HG03066 (cell line): ENCODE measurements at regions not wholly inside any gene's neighbourhood (a gene's known extent, or its start where the extent isn't known, plus 50 kb on each side); places are given as distances from the start of the nearest gene placed in this dataset.
"Not testable (repeated sequence)": the region's sequence is repeated elsewhere in the genome, so short reads cannot be mapped to it uniquely, and the experiment has no call there.

ENCODE experiments used
- ATAC-seq: cut with Tn5 transposase; IDR thresholded peaks from one replicate; pipeline ENCODE4 v1.9.1; 2021; ENCODE audit warnings: low read depth; ENCODE audit not compliant: unreplicated experiment

DNA sequence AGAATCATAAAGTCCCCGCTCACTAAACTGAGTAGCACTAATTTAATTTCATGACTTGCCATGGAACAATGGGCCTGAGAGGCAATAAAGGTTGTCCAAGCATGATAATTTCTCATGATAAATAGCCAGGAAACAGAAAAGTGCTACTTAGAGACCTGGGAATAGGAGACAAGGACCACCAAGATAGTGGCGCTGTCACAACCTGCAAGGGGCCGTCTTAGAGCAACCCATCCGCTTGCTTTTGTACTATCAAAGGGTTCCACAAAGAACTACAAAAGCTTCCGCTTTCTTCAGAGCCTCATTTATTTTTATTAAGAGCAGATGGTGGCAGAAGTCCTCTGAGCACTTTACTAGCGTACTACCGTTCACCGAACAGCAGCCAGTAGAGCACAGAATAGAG, 421.7 kb upstream of the GRM7 start:
- no peak for ATAC-seq

DNA sequence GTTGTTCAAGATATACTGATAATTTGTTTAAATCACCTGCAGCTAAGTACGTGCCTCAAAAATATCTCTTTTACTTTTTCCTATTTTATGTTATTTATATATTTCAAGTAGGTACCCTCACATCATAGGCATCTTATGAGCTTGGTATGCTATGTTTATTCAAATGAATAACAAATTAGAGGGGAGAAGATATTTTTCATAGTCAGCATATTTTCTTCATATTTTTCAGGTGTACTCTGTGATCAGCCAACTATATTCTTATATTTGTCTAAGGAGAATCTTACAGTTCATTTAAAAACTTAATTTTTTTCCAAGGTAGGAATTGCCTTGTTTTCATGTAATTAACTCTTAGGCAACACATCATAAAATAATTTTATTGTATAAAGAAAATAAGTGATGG, 421.1 kb upstream of the GRM7 start:
- no peak for ATAC-seq

DNA sequence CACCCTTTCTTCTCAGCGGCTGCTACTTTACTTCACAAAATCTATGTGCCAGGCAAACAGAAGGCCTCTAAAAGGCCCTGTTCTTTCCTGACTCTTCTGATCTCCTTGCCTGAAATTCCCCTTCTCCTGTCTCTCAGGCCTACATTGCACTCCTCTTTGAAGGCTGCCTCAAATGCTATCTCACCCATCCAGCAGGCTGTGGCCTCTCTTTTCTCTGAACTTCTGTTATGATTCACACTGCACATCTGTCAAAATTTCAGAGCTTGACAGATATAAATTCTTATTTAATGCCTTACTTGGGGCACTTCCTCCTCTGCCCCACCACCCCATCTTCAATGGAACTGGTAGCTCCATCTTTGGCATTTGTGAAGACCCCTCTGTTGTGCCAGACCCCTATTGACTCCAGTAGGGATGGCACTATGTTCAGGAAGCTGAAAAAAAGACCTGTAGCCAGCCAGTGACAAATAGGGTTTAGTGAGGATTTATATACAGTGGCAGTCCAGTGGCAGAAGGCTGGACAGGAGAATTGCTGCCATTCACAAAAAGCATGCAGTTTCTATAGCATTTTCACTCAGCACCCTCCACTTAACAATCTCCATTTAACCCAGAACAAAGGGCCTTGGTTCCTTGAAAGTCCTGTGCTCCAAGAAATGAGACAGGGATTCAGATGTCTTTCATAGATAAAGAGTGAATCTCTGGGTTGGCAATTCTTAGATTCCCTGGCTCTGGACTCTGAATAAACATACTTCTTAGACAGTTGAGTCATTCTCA, 415.8 kb upstream of the GRM7 start:
- no peak for ATAC-seq

DNA sequence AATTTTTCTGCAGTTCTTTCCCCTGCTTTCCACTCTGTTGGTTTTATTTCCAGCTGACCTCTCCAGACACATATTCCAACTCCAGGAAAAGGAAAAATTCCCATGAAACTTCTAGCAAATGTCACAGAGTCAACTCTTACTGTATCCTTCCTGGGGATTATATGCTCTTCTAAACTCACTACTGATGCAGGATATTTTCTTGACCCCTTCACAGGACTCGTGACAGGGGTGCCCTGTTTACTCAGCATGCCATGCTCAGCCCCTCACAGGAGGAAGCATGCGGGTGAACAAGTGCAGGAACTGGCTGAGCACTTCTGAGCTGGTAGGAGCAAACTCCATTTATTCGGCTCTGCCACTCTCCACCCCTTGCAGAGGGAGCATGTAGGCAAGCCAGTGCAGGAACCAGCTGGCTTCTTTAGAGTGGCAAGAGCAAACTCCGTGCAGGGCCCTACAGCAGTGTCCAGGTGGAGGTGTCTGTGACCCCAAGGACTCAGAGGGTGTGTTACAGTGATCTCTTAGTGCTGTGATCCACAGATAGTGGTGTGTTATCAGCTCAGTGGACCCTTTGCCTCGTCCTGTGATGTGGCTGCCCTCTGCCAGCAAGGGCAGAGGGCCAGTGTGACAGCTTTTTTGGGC, 413.6 kb upstream of the GRM7 start:
- no peak for ATAC-seq

DNA sequence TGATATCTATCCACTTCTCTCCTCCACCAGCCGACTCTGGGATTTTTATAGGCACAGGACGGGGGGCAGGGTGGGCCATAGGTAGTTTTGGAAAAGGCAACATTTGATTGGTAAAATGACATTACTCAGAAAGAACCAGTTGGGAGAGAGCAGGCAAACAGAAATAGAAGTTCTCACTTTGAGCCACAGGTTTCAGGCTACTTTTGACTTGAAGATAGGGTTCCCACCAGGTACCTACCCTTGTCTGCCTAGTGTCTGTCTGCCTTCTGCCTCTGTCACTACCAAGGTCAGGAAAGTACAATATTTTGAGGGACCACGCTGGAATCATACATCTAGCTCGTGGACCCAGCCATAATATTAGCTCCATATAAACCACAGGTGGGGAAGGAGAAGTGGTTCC, 412.9 kb upstream of the GRM7 start:
- no peak for ATAC-seq

DNA sequence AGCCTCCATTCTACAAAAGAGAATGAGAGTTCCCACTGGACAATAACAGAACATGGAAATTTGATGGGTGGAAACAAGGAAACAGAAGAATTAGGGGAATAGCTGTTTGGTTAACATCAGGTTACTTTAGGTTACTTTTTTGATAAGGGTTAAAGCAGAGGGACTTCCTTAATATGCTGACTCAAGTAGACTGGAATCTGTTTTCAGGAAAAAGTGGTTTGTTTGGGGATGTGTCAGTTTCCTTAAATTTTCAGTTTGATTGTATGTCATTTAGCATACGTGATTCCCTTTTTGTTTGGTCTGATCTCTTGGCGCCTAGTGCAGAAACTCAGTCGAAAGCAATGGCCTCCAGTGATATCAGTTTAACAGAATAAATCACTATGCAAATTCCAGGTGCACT, 411.8 kb upstream of the GRM7 start:
- ATAC-seq: no peak

DNA sequence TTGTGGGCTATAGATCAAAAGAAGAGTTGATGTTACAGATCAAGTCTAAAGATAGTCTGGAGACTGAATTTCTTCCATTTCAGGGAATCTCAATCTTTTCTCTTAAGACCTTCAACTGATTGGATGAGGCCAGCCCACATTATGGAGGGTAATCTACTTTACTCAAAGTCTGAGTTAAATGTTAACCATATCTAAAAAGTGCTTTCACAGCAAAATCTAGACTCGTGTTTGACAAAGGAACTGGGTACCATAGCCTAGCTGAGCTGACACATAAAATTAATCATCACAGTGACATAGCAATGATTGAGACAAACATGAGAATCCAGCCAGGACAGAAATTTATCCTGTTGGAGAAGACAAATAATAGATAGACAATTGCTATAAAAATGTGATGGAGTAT, 407.9 kb upstream of the GRM7 start:
- no peak for ATAC-seq

DNA sequence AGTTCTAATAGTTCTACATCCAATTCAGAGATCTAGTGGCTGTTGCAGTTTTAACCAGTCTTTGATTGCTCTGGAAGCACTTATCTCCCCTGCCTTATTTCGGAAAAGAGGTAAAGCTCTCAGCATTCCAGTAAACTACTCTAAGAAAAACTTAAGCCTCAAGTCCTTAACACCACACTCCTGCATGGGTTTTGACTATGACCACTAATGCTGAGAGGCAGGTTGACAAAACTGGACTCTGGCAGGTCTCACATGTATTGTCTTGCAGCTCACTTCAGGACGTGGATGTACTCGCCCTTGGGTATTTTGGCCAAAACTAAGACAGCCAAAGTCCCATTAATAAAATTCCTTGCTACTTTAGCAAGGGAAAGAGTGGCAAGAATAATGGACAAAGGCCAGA, 405.9 kb upstream of the GRM7 start:
- no peak for ATAC-seq

DNA sequence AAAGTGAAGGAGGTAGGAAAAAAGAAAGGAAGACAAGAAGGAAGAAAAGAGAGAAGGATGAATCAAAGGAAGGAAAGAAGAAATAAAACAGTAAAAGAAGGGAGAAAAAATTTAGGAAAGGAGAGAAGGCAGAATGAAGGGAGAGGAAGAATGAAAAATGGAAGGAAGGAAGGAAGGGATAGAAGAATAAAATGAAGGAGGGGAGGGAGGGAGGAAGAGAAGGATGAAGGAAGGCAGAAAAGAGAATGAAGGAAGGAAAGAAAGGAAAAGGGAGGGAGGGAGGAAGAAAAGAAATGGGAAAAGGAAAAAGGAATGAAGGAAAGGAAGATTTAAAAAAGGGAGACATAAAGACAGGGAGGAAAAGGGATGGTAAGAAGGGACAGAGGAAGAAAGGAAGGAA, 393.7 kb upstream of the GRM7 start:
- no peak for ATAC-seq

DNA sequence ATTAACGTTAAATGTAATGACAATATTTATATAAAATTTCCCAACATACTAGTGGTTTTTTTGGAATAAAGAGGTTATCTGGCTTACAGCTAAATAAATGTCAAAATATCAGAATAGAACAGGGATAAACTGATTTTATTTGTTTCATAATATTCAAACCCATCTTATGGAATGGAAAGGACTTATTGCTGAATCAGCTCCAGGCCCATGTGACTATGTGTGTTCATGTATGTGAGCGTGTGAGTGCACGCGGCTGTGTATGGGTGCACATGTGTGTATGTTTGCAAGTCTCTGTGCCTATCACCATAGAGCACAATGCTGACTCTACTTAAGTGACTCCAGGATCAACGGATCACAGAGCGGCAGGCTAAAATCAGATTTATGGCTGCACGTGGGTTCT, 392.3 kb upstream of the GRM7 start:
- no peak for ATAC-seq

DNA sequence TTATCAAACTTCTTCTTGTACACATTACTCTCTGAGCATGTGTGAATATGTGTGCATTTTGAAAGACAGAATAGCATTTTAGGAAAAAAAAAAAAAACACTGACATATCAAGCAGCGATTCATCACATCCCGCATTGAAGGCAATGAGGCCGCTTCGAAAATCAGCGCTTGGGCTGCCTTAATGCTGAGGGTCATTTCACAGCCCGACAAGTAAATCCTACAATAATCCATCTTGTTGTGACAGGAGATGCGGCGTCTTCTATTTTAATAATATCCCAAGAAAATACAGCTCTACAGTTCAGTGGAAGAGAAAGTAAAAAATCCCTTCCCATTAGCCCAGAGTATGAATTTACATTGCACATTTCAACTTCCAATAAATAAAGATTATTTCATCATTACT, 389.2 kb upstream of the GRM7 start:
- no peak for ATAC-seq

DNA sequence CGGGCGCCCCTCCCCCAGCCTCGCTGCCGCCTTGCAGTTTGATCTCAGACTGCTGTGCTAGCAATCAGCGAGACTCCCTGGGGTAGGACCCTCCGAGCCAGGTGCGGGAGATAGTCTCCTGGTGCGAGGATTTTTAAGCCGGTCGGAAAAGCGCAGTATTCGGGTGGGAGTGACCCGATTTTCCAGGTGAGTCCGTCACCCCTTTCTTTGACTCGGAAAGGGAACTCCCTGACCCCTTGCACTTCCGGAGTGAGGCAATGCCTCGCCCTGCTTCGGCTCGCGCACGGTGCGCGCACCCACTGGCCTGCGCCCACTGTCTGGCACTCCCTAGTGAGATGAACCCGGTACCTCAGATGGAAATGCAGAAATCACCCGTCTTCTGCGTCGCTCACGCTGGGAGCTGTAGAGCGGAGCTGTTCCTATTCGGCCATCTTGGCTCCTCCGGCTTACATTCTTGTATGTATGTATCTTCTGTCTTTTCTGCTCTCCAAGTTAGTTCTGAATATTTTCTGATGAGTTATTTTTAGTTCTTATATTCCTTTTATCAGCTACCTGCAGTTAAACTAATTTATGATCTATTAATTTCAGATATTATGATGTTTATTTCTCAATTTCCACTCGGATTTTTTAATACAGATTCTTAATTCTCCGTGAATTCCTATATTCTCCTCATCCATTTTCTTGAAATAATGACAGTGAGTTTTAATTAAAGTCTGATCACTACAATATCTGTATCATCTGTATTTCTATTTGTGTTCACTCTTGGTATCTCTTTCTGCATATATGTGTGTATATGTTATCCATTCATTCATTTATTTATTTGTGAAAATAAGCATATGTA, 370.2 kb upstream of the GRM7 start:
- not testable (repeated sequence) for ATAC-seq

DNA sequence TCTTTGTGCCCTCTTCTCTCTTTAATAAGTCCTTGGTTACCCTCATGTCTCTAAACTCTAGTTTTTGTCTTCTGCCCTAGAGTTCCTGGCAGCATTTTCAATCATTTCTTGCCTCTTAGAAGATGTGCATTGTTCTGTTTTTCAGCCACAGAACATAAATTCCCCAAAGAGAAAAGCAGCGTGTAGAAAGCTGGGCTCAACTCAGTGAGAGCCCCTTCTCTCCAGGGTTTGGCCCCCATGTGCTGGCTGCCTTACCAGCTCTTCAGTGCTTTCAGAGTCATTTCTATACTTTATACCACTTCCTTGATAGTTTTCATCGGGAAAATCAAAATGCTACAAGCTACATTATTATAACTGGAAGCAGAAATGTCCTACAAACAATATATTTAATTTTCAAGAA, 369.1 kb upstream of the GRM7 start:
- ATAC-seq: no peak

DNA sequence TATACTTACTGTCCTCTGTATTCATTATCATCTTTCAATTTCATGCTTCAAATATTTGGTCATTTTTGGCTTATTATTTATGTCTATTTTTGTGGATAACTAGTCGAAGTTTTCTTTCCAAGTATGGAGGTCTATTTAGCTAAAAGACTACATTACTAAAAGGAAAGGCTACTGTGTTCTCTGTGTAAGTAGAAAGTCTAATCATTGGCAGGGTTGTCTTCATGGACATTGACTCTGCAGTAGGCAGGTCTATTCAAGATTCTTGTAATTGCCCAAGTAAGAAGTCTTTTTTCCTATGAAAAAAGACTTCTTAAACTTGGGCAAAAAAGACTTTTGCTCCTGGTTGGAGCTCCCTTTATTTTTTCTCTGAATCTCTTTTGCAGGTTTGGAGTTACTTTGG, 368.6 kb upstream of the GRM7 start:
- no peak for ATAC-seq

DNA sequence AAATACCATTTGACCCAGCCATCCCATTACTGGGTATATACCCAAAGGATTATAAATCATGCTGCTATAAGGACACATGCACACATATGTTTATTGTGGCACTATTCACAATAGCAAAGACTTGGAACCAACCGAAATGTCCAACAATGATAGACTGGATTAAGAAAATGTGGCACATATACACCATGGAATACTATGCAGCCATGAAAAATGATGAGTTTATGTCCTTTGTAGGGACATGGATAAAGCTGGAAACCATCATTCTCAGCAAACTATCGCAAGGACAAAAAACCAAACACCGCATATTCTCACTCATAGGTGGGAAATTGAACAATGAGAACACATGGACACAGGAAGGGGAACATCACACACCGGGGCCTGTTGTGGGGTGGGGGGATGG, 362.0 kb upstream of the GRM7 start:
- not testable (repeated sequence) for ATAC-seq

DNA sequence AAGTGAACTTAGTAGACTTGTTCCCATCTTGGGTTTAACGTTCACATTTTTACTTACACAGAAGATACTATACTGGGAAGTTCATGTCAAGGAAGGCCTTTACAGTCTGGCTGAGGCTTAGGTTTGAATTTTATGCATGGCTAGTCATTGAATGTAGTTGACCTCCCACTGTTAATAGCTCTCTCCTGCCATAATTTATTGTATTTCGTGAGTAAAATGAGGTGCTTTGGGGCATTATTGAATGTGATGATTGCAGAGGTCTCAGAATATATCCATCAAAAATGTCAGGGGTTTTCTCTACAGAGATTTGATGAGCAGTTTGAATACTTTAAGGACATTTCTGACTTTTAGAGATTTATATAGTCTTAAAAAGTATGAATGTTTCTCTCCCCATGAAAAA, 356.6 kb upstream of the GRM7 start:
- no peak for ATAC-seq

DNA sequence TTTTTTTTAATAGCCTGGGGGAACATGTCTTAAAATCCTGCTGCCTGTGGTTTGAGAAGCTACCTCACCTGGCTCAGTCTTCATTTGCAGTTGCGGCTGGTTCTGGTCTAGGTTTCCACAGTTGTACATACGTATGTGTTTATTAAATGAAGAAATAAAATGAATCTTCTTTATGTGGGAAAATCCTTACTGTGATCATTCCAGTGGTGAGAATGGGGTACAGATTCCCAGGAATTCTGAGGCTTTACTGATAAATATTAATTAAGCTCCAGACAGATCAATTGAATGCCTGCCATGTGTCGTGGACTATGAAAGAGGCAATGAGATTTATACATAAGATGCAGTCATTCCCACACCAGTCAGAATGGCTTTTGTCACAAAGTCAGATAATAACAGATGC, 356.1 kb upstream of the GRM7 start:
- ATAC-seq: no peak

DNA sequence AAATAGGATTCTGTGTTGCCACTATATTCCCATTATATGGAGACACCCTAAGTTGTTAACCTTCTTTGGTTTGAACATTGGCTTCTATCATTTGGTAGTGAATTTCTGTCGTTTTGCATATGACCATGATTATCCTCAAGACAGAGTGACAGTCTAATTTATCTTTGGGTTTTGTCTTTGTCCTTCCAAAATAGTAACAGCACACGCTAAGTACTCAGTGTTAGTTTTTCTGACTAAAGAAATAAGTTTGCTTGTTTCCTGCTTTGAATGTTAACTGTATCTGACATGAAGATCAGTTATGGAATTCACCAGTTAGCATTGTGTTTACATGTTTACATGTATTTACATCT, 352.5 kb upstream of the GRM7 start:
- ATAC-seq: no peak

DNA sequence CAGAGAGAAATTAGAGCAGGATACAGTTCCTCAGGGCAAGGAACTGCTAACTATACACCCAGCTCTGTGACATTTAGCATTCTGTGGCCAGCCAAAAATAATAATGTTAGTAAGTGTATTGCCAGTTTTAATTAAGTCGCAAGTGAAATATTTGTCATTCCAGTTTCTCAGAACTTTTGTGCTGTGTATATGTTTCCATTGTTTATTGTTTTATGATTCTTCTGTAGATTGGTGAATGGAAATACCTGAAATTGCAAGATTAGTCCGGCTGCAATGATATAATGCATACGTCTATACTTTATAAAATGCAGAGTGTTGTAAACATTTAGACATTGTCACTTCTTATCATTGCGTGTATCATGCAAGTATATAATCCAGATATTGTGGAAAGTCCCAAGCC, 351.3 kb upstream of the GRM7 start:
- ATAC-seq: no peak

DNA sequence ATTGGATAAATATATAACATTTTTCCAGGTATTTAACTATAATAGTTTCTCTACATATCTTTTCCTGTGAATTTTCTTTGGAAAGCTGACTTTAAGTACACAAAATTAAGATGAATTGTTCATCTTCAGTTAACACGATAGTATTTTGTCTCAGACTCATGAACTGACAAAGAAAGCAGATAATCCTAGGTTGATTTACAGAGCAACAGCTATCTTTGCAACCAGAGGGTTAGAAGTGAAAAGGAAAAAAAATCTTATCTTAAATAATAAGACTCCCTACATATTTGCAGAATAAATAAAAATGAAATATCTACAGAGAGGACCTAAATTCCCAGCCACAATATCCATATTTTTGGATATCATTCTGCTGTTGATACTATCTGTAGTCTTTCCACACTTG, 350.2 kb upstream of the GRM7 start:
- ATAC-seq: no peak

DNA sequence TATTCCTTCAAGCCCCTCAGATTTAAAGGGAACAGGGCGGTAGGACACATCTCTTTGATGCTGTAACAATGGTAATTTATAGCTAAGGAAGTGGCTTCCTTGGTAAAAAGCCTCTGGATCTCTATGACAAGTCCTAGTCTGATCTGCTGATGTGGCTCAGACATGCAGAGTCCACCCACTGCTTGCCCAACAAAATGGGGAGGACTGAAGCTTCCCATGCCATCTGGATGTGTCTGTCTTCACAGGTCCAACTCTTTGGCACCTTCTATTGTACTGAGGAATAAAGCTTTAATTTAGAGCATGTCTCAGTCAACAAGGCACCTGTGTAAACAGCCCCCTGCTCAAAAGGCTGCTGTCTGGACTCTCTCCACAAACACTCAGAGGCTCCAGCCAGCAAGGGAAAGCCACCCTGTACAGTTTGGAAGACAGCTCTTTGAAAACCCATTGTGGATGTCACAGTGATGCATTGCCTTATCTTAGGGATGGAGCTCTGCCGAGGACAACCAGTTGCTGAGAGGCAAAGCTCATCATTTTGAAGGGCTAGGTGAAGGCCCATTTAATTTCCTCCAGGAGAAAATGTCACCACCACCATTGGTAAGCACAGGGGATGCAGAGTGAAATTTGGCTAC, 348.6 kb upstream of the GRM7 start:
- ATAC-seq: no peak
